ENCODE measurements at regions not wholly inside any gene's neighbourhood (a gene's known extent, or its start where the extent isn't known, plus 50 kb on each side); places are given as distances from the start of the nearest gene placed in this dataset.

- Histone ChIP-seq H3K23ac (ENCODE audit: low read length in 2 of 2) (no peak overlapping the region), H2BK12ac (ENCODE audit: low read length in 2 of 2) (no peak overlapping the region), H3K18ac (ENCODE audit: low read depth in 1 of 2, low read length in 2 of 2) (no peak overlapping the region), H4K8ac (ENCODE audit: low read length) (no peak overlapping the region), H3K9ac (ENCODE audit: low read length) (no peak overlapping the region), H3K36me3 (ENCODE audit: control insufficient read depth in 1 of 2, insufficient read depth in 2 of 2, low read depth in 1 of 2, low read length in 2 of 2) (no peaks in the 10 kb centered on the region), H2BK120ac (ENCODE audit: low read depth, low read length) (no peak overlapping the region), H3K27ac (ENCODE audit: low read length, poor library complexity, severe bottlenecking) (no peak overlapping the region), H2AK5ac (ENCODE audit: low read length, severe bottlenecking) (no peak overlapping the region), H3K4me2 (ENCODE audit: low read length, poor library complexity, severe bottlenecking) (no peak overlapping the region), H3K27me3 (ENCODE audit: control insufficient read depth in 1 of 2, insufficient read depth in 1 of 2, low read length in 2 of 2) (no peaks in the 10 kb centered on the region), H3K14ac (ENCODE audit: low read length in 2 of 2) (no peak overlapping the region), H2BK5ac (ENCODE audit: low read depth, low read length, poor library complexity, severe bottlenecking) (no peak overlapping the region), H3K79me1 (replicated peaks; ENCODE audit: low read length, poor library complexity, severe bottlenecking) (no peaks in the 10 kb centered on the region), H3K4me3 (ENCODE audit: insufficient read depth in 1 of 2, low read depth in 1 of 2, low read length in 2 of 2) (no peak overlapping the region), H3K9me3 (ENCODE audit: control insufficient read depth, low read length) (peaks cover 20% of the 10 kb centered on the region), H4K91ac (ENCODE audit: low read length) (no peak overlapping the region), H2AFZ (ENCODE audit: low read depth, low read length) (no peak overlapping the region), H2BK15ac (ENCODE audit: low read depth, poor library complexity, severe bottlenecking) (no peak overlapping the region), H3K4me1 (ENCODE audit: control insufficient read depth, insufficient read depth, low read depth, low read length) (no peaks in the 10 kb centered on the region), H3K4ac (ENCODE audit: low read depth in 1 of 2, low read length in 2 of 2) (no peak overlapping the region)
- 46% methylated on average over 7 of the region's 7 CpGs for WGBS
- no peak for DNase-seq
Observed at GRCh38 chr15:75145027-75145841, 56.4 kb upstream of the C15orf39 start.

- Histone ChIP-seq H3K9me3 (ENCODE audit: control insufficient read depth, low read length) (peaks cover 7% of the 10 kb centered on the region), H3K18ac (ENCODE audit: low read depth in 1 of 2, low read length in 2 of 2) (no peak overlapping the region)
- no peak for DNase-seq
Observed at GRCh38 chr15:75148280-75148679, 53.4 kb upstream of the C15orf39 start.

GRCh38 chr15:75149867-75150709 lies 51.6 kb upstream of the C15orf39 start:
- no peak overlapping the region for H4K8ac ChIP-seq (ENCODE audit: low read length)
- H3K4me3 ChIP-seq (ENCODE audit: insufficient read depth in 1 of 2, low read depth in 1 of 2, low read length in 2 of 2), result peak overlapping the region in 1 of 2 experiments; percentile 53
- H3K23ac ChIP-seq (ENCODE audit: low read length in 2 of 2), result no peak overlapping the region
- H3K9me3 ChIP-seq (ENCODE audit: control insufficient read depth, low read length), result no peaks in the 10 kb centered on the region
- no peak overlapping the region for H4K91ac ChIP-seq (ENCODE audit: low read length)
- no peaks in the 10 kb centered on the region for H3K36me3 ChIP-seq (ENCODE audit: control insufficient read depth in 1 of 2, insufficient read depth in 2 of 2, low read depth in 1 of 2, low read length in 2 of 2)
- H2BK12ac ChIP-seq (ENCODE audit: low read length in 2 of 2), result no peak overlapping the region
- no peak overlapping the region for H3K4me2 ChIP-seq (ENCODE audit: low read length, poor library complexity, severe bottlenecking)
- H3K9ac ChIP-seq (ENCODE audit: low read length), result peak overlapping the region; percentile 67
- no peak overlapping the region for H2BK120ac ChIP-seq (ENCODE audit: low read depth, low read length)
- H2BK15ac ChIP-seq (ENCODE audit: low read depth, poor library complexity, severe bottlenecking), result no peak overlapping the region
- no peaks in the 10 kb centered on the region for H3K79me1 ChIP-seq (replicated peaks; ENCODE audit: low read length, poor library complexity, severe bottlenecking)
- no peak overlapping the region for H2BK5ac ChIP-seq (ENCODE audit: low read depth, low read length, poor library complexity, severe bottlenecking)
- H3K27ac ChIP-seq (ENCODE audit: low read length, poor library complexity, severe bottlenecking), result no peak overlapping the region
- no peak overlapping the region for H3K18ac ChIP-seq (ENCODE audit: low read depth in 1 of 2, low read length in 2 of 2)
- no peaks in the 10 kb centered on the region for H3K4me1 ChIP-seq (ENCODE audit: control insufficient read depth, insufficient read depth, low read depth, low read length)
- DNase-seq, result peak; percentile 66
- H3K4ac ChIP-seq (ENCODE audit: low read depth in 1 of 2, low read length in 2 of 2), result no peak overlapping the region
- no peak overlapping the region for H2AFZ ChIP-seq (ENCODE audit: low read depth, low read length)
- H3K27me3 ChIP-seq (ENCODE audit: control insufficient read depth in 1 of 2, insufficient read depth in 1 of 2, low read length in 2 of 2), result peaks cover 0 to 5% of the 10 kb centered on the region in 2 experiments
- WGBS, result 82% methylated on average over 2 of the region's 4 CpGs
- no peak overlapping the region for H2AK5ac ChIP-seq (ENCODE audit: low read length, severe bottlenecking)
- H3K14ac ChIP-seq (ENCODE audit: low read length in 2 of 2), result no peak overlapping the region

More at GRCh38 chr15:75148280-75148679, 53.4 kb upstream of the C15orf39 start:
- no peak overlapping the region for H3K4ac ChIP-seq (ENCODE audit: low read depth in 1 of 2, low read length in 2 of 2)
- no peaks in the 10 kb centered on the region for H3K79me1 ChIP-seq (replicated peaks; ENCODE audit: low read length, poor library complexity, severe bottlenecking)
- no peak overlapping the region for H3K27ac ChIP-seq (ENCODE audit: low read length, poor library complexity, severe bottlenecking)
- no peak overlapping the region for H2AK5ac ChIP-seq (ENCODE audit: low read length, severe bottlenecking)
- H2BK120ac ChIP-seq (ENCODE audit: low read depth, low read length), result no peak overlapping the region
- H2BK12ac ChIP-seq (ENCODE audit: low read length in 2 of 2), result no peak overlapping the region
- no peak overlapping the region for H2BK15ac ChIP-seq (ENCODE audit: low read depth, poor library complexity, severe bottlenecking)
- H3K9ac ChIP-seq (ENCODE audit: low read length), result no peak overlapping the region
- no peak overlapping the region for H3K4me2 ChIP-seq (ENCODE audit: low read length, poor library complexity, severe bottlenecking)
- WGBS, result no CpG with 5 or more reads among the region's 2 CpGs
- no peak overlapping the region for H4K91ac ChIP-seq (ENCODE audit: low read length)
- no peak overlapping the region for H2BK5ac ChIP-seq (ENCODE audit: low read depth, low read length, poor library complexity, severe bottlenecking)
- H2AFZ ChIP-seq (ENCODE audit: low read depth, low read length), result no peak overlapping the region
- no peak overlapping the region for H3K23ac ChIP-seq (ENCODE audit: low read length in 2 of 2)
- H3K4me3 ChIP-seq (ENCODE audit: insufficient read depth in 1 of 2, low read depth in 1 of 2, low read length in 2 of 2), result no peak overlapping the region
- no peaks in the 10 kb centered on the region for H3K4me1 ChIP-seq (ENCODE audit: control insufficient read depth, insufficient read depth, low read depth, low read length)
- H3K27me3 ChIP-seq (ENCODE audit: control insufficient read depth in 1 of 2, insufficient read depth in 1 of 2, low read length in 2 of 2), result no peaks in the 10 kb centered on the region
- no peak overlapping the region for H4K8ac ChIP-seq (ENCODE audit: low read length)
- H3K36me3 ChIP-seq (ENCODE audit: control insufficient read depth in 1 of 2, insufficient read depth in 2 of 2, low read depth in 1 of 2, low read length in 2 of 2), result no peaks in the 10 kb centered on the region
- H3K14ac ChIP-seq (ENCODE audit: low read length in 2 of 2), result no peak overlapping the region
